ENCODE measurements at regions not wholly inside any gene's neighbourhood (a gene's known extent, or its start where the extent isn't known, plus 50 kb on each side); places are given as distances from the start of the nearest gene placed in this dataset.

DNA sequence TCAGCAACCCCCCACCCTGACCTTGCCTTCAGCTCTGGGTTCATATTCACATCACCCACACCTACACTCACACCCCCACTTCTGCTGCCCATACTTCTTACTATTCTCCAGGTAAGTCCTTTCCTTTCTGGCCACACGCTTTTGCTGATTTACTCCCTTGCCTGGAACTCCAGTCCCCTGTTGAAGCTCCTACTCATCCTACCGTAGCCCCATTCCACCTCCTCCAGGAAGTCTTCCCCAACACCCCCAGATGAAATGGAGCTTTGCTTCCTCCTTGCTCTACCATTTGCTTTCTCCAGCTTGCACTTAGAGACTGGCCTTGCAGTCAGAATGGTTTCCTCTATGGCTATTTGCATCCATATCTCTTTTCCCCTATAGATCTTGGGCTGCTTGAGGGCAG, 182.3 kb downstream of the MELK start:
- no peak overlapping the region for H3K4me2 ChIP-seq (ENCODE audit: insufficient read depth in 1 of 2, low read depth in 2 of 2, low read length in 2 of 2)
- ChIA-PET POLR2A (ENCODE audit: partially characterized antibody) (interaction anchor here (0.6 kb wide), 1 partner anchor 84 kb away, joined by 3 read pairs; no protein-coding TSS in a partner anchor), CTCF (ENCODE audit: partially characterized antibody) (interaction anchor here (1.3 kb wide), 1 partner anchor 26 kb away, joined by 4 read pairs; no protein-coding TSS in a partner anchor)
- no peaks in the 10 kb centered on the region for H3K23me2 ChIP-seq (ENCODE audit: low read depth, low read length)
- no peak overlapping the region for H3K14ac ChIP-seq (ENCODE audit: insufficient read length)
- H3K4me3 ChIP-seq (ENCODE audit: extremely low read depth in 1 of 4, insufficient read depth in 2 of 4, low read depth in 3 of 4, low read length in 4 of 4): no peak overlapping the region
- H3K79me1 ChIP-seq (ENCODE audit: low read depth, low read length): no peaks in the 10 kb centered on the region
- no peak overlapping the region for H2BK20ac ChIP-seq (ENCODE audit: low read length)
- no peak overlapping the region for H3K56ac ChIP-seq (replicated peaks; ENCODE audit: insufficient read length, low read depth, low read length)
- TF ChIP-seq EP300 (IDR thresholded peaks at IDR 0.05; ENCODE audit: borderline replicate concordance in 1 of 2, low read depth in 2 of 2, low read length in 2 of 2): no peak
- no peak for TF ChIP-seq SIX5 (IDR thresholded peaks at IDR 0.05; ENCODE audit: low read depth, low read length)
- no peak for TF ChIP-seq SIRT6 (IDR thresholded peaks at IDR 0.05; ENCODE audit: low read length)
- TF ChIP-seq POLR2A (IDR thresholded peaks at IDR 0.05; ENCODE audit: control extremely low read depth in 1 of 2, low read depth in 2 of 2, low read length in 2 of 2): no peak
- TF ChIP-seq, protein P1, sequence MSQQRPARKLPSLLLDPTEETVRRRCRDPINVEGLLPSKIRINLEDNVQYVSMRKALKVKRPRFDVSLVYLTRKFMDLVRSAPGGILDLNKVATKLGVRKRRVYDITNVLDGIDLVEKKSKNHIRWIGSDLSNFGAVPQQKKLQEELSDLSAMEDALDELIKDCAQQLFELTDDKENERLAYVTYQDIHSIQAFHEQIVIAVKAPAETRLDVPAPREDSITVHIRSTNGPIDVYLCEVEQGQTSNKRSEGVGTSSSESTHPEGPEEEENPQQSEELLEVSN (IDR thresholded peaks at IDR 0.05): no peak
- TF ChIP-seq NRF1 (IDR thresholded peaks at IDR 0.05; ENCODE audit: low read depth, low read length): no peak
- TF ChIP-seq CTBP2 (IDR thresholded peaks at IDR 0.05; ENCODE audit: borderline replicate concordance, insufficient read depth, insufficient read length, low read length): no peak
- no peak overlapping the region for H2AK5ac ChIP-seq (ENCODE audit: low read depth, low read length)
- no peaks in the 10 kb centered on the region for H4K20me1 ChIP-seq (replicated peaks in 1 of 2; ENCODE audit: control insufficient read depth in 1 of 2, insufficient read depth in 2 of 2, low read length in 2 of 2)
- H2BK120ac ChIP-seq (replicated peaks; ENCODE audit: low read depth, low read length): no peak overlapping the region
- H3K9ac ChIP-seq (replicated peaks in 1 of 4; ENCODE audit: extremely low read depth in 1 of 4, low read depth in 3 of 4, low read length in 3 of 4): no peak overlapping the region
- no peak overlapping the region for H3K4ac ChIP-seq (replicated peaks; ENCODE audit: insufficient read length, low read depth, low read length)
- no peaks in the 10 kb centered on the region; a peak in 3 of 7 replicates for H3K27me3 ChIP-seq (replicated peaks in 1 of 4; ENCODE audit: control insufficient read depth in 3 of 4, extremely low read depth in 1 of 4, insufficient read depth in 3 of 4, low read length in 3 of 4)
- H3K18ac ChIP-seq (ENCODE audit: extremely low read depth, low read length): no peak overlapping the region
- H4K8ac ChIP-seq (ENCODE audit: extremely low read depth, insufficient read depth, low read length): no peak overlapping the region
- FAIRE-seq: no peak
- no peak overlapping the region for H2BK5ac ChIP-seq (ENCODE audit: low read depth, low read length)
- H2AFZ ChIP-seq (ENCODE audit: low read length): no peak overlapping the region
- H3K79me2 ChIP-seq (ENCODE audit: control insufficient read depth in 1 of 2, insufficient read depth in 2 of 2, low read length in 2 of 2): no peaks in the 10 kb centered on the region
- H4K91ac ChIP-seq (replicated peaks; ENCODE audit: insufficient read length, low read length): no peak overlapping the region
- no peak overlapping the region for H3K23ac ChIP-seq (ENCODE audit: insufficient read length)
- no peak overlapping the region for H2BK15ac ChIP-seq (ENCODE audit: low read length)
- H3K4me1 ChIP-seq (replicated peaks in 1 of 4; ENCODE audit: control insufficient read depth in 3 of 4, insufficient read depth in 4 of 4, low read length in 3 of 4): peaks cover 0 to 2% (median 0%) of the 10 kb centered on the region in 4 experiments; a peak in 1 of 7 replicates
- 92% methylated on average over 1 of the region's 2 CpGs; no CpG with 5 or more reads in 1 of the 2 experiments for WGBS, 2 experiments (ENCODE audit: extremely low coverage in 1 of 2, insufficient coverage in 1 of 2, insufficient read length in 1 of 2, insufficient replicate concordance in 2 of 2, low coverage in 1 of 2, low lambda C conversion rate in 2 of 2, missing lambda C conversion rate in 1 of 2)
- no peaks in the 10 kb centered on the region for H3K9me3 ChIP-seq (ENCODE audit: insufficient read depth in 2 of 2, low read depth in 1 of 2, low read length in 1 of 2)
- no peak overlapping the region for H2BK12ac ChIP-seq (ENCODE audit: low read depth, low read length)
- H3K27ac ChIP-seq (ENCODE audit: low read depth, low read length): no peak overlapping the region
- H4K5ac ChIP-seq (ENCODE audit: insufficient read length, low read depth, low read length): no peak overlapping the region
- no peak for DNase-seq (ENCODE audit: low read depth in 1 of 2, low spot score in 2 of 2)
- no peaks in the 10 kb centered on the region for H3K36me3 ChIP-seq (ENCODE audit: control insufficient read depth in 2 of 4, insufficient read depth in 4 of 4, low read length in 3 of 4)

All from H1 (cell line).